ENCODE measurements at regions not wholly inside any gene's neighbourhood (a gene's known extent, or its start where the extent isn't known, plus 50 kb on each side); places are given as distances from the start of the nearest gene placed in this dataset.
"Not testable (repeated sequence)": the region's sequence is repeated elsewhere in the genome, so short reads cannot be mapped to it uniquely, and the experiment has no call there.

DNA sequence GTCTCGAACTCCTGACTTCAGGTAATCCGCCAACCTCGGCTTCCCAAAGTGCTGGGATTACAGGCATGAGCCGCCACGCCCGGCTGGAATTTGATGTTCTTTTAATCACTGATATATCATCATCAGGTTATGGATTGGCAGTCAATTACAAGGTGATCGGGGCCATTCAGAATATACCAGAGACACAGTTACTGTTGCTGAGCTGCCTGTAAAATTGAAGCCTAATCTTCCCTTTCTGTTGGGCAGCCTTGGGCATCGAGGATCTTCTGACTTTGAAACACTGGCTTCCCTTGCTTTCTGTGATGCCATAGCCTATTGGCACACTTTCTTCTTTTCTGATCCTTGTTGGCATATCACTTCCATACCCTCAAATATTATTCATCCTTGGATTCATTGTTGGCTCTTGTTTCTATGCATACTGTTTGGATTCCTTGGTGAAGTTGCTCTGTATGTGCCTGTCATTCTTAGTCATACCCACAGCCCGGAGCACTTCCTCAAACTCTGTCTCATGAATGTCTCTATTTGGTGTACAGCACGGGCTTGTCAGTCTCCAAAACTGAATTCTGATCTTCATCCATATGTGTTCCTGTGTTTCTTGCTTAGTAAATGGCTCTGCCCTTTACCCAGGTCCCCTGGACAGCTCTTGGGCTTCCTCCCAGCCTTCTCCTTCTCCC lies 85.6 kb upstream of the CRYM start:
- H3K27ac ChIP-seq (ENCODE audit: insufficient read depth, low read length); H2AFZ ChIP-seq (replicated peaks; ENCODE audit: low read length, poor library complexity); H3K4me1 ChIP-seq (ENCODE audit: control insufficient read depth, insufficient read depth, low read length); H3K9me3 ChIP-seq (ENCODE audit: control insufficient read depth, insufficient read depth, low read length); H2AK9ac ChIP-seq (replicated peaks; ENCODE audit: low read depth, low read length, poor library complexity); H3K36me3 ChIP-seq (ENCODE audit: control insufficient read depth, insufficient read depth, low read length); H3K9me1 ChIP-seq (ENCODE audit: insufficient read depth, low read length); H2BK15ac ChIP-seq (ENCODE audit: low read depth, low read length); H2BK5ac ChIP-seq (ENCODE audit: low read depth, low read length, poor library complexity, severe bottlenecking); CTCF ChIA-PET; H3K79me1 ChIP-seq (ENCODE audit: low read depth in 1 of 2, low read length in 2 of 2); POLR2A ChIA-PET (ENCODE audit: unreplicated experiment); H3K9ac ChIP-seq (ENCODE audit: low read depth, low read length); H2AK5ac ChIP-seq (ENCODE audit: low read depth, low read length); H4K8ac ChIP-seq (ENCODE audit: low read depth in 2 of 2, low read length in 2 of 2); dilution Hi-C loops (cut with HindIII; ENCODE audit: low sequenced_read_pairs, unreplicated experiment); intact Hi-C loops (cut with micrococcal nuclease); in situ Hi-C loops (cut with MboI; ENCODE audit: low sequenced_read_pairs); H3K4me3 ChIP-seq (ENCODE audit: insufficient read depth, low read depth, low read length); H2BK20ac ChIP-seq (ENCODE audit: low read depth, low read length); H3K14ac ChIP-seq (replicated peaks; ENCODE audit: low read depth, low read length); H3K23ac ChIP-seq (ENCODE audit: low read depth, low read length); H3K4me2 ChIP-seq (ENCODE audit: low read depth, low read length); H3K56ac ChIP-seq (ENCODE audit: extremely low read depth, insufficient read depth, low read length); H3K27me3 ChIP-seq (ENCODE audit: control insufficient read depth, insufficient read depth, low read length); H4K5ac ChIP-seq (ENCODE audit: low read depth, low read length); H4K20me1 ChIP-seq (ENCODE audit: insufficient read depth, low read length); BruUV-seq (replicated peaks): not testable (repeated sequence)
- Histone ChIP-seq H3K18ac (ENCODE audit: low read depth, low read length) (peak overlapping the region; percentile 84; the same call in 1 of the 2 replicates), H4K91ac (ENCODE audit: insufficient read depth, low read depth, low read length) (peak overlapping the region; percentile 68; the same call in 1 of the 2 replicates), H2BK120ac (ENCODE audit: low read depth, low read length) (peak overlapping the region; percentile 77), H3K4ac (ENCODE audit: low read depth, low read length) (peak overlapping the region; percentile 69)
- no CpG with 5 or more reads among the region's 10 CpGs for WGBS, 2 experiments (ENCODE audit: extremely low coverage in 2 of 2, insufficient read length in 1 of 2)
- ATAC-seq (ENCODE audit: low read depth) (peak; percentile 71), DNase-seq (peak; percentile 78)

DNA sequence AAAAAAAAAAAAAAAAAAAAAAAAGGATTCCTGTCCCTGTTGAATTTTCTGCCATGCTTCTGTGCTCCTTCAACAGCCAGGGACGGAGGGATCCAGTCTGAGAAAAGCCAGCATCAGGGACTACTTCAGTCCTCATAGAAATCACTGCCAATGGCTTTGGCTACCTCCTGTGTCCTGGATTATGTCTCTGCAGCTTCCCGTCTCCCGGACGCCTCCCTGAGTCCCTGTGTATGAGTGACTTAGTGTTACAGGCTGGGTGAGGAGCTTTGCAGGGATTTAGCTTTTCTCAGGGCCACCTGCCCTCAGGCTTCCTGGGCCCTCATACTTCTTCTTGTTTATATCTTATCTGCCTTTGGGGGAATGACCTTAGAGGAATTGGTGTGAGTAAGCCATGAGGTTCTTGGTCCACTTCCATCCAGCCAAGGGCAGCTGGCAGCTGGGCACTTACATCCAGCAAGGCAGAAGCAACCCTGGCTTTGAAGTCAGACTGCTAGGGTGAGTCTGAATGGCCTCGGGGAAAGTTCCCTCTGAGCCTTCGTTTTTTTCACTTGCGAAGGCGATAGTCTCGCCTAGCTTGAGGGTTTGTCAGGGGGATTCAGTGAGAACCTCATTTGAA lies 83.6 kb upstream of the CRYM start:
- H3K36me3 ChIP-seq (ENCODE audit: control insufficient read depth, insufficient read depth, low read length); dilution Hi-C loops (cut with HindIII; ENCODE audit: low sequenced_read_pairs, unreplicated experiment); H3K27ac ChIP-seq (ENCODE audit: insufficient read depth, low read length); H4K5ac ChIP-seq (ENCODE audit: low read depth, low read length); CTCF ChIA-PET; H2BK5ac ChIP-seq (ENCODE audit: low read depth, low read length, poor library complexity, severe bottlenecking); H3K27me3 ChIP-seq (ENCODE audit: control insufficient read depth, insufficient read depth, low read length); H3K79me1 ChIP-seq (ENCODE audit: low read depth in 1 of 2, low read length in 2 of 2); H3K4me3 ChIP-seq (ENCODE audit: insufficient read depth, low read depth, low read length); H3K9ac ChIP-seq (ENCODE audit: low read depth, low read length); H3K23ac ChIP-seq (ENCODE audit: low read depth, low read length); H2AK9ac ChIP-seq (replicated peaks; ENCODE audit: low read depth, low read length, poor library complexity); H3K4ac ChIP-seq (ENCODE audit: low read depth, low read length); intact Hi-C loops (cut with micrococcal nuclease); H4K91ac ChIP-seq (ENCODE audit: insufficient read depth, low read depth, low read length); H3K9me3 ChIP-seq (ENCODE audit: control insufficient read depth, insufficient read depth, low read length); H3K4me1 ChIP-seq (ENCODE audit: control insufficient read depth, insufficient read depth, low read length); H3K14ac ChIP-seq (replicated peaks; ENCODE audit: low read depth, low read length); H4K8ac ChIP-seq (ENCODE audit: low read depth in 2 of 2, low read length in 2 of 2); POLR2A ChIA-PET (ENCODE audit: unreplicated experiment); H3K9me1 ChIP-seq (ENCODE audit: insufficient read depth, low read length); BruUV-seq (replicated peaks); H3K56ac ChIP-seq (ENCODE audit: extremely low read depth, insufficient read depth, low read length); H2AFZ ChIP-seq (replicated peaks; ENCODE audit: low read length, poor library complexity); H2AK5ac ChIP-seq (ENCODE audit: low read depth, low read length); H3K18ac ChIP-seq (ENCODE audit: low read depth, low read length); in situ Hi-C loops (cut with MboI; ENCODE audit: low sequenced_read_pairs); H2BK120ac ChIP-seq (ENCODE audit: low read depth, low read length); H4K20me1 ChIP-seq (ENCODE audit: insufficient read depth, low read length); H2BK15ac ChIP-seq (ENCODE audit: low read depth, low read length): not testable (repeated sequence)
- DNase-seq = peak; percentile 47
- ATAC-seq (ENCODE audit: low read depth) = peak; percentile 77
- Histone ChIP-seq H2BK20ac (ENCODE audit: low read depth, low read length) (0 out of 2 replicates have a peak overlapping the region, but pooled peaks have one; percentile 45), H3K4me2 (ENCODE audit: low read depth, low read length) (0 out of 2 replicates have a peak overlapping the region, but pooled peaks have one; percentile 40)
- no CpG with 5 or more reads among the region's 9 CpGs for WGBS, 2 experiments (ENCODE audit: extremely low coverage in 2 of 2, insufficient read length in 1 of 2)
